ENCODE measurements at regions not wholly inside any gene's neighbourhood (a gene's known extent, or its start where the extent isn't known, plus 50 kb on each side); places are given as distances from the start of the nearest gene placed in this dataset.
"Not testable (repeated sequence)": the region's sequence is repeated elsewhere in the genome, so short reads cannot be mapped to it uniquely, and the experiment has no call there.

GRCh38 chr13:105678072-105678471 is 857.4 kb downstream of the EFNB2 start:
- TF ChIP-seq CTCF (IDR thresholded peaks at IDR 0.05; ENCODE audit: insufficient read depth, low read depth, low read length): no peak
- no peak for DNase-seq (ENCODE audit: low read depth)
- POLR2A ChIA-PET: no interaction called here
- Histone ChIP-seq H3K27me3 (ENCODE audit: control insufficient read depth, insufficient read depth, low read length) (no peaks in the 10 kb centered on the region), H3K36me3 (ENCODE audit: control insufficient read depth, insufficient read depth, low read length) (no peaks in the 10 kb centered on the region), H3K4me3 (ENCODE audit: low read depth, low read length) (no peak overlapping the region)
- CTCF ChIA-PET: no interaction called here

DNA sequence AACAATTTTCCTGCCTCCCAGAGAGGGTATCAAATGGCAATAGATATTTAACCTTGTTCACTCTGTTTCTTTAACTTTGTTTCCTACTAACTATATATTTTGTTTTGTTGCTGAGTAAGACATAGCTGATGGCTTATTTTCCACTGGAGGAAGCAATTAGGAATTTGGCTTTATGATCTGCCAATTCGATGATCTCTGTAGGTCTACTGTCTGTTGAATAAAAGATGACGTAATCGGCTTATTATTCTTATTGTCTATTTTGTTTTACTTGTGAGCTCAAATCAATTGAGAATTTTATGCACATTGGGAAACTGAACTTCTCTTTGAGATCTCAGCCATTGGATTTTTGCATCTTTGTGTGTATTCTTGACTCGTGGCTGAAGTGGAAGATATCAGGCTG is 862.6 kb downstream of the EFNB2 start:
- DNase-seq (ENCODE audit: low read depth): no peak
- CTCF ChIA-PET: no interaction called here
- TF ChIP-seq CTCF (IDR thresholded peaks at IDR 0.05; ENCODE audit: insufficient read depth, low read depth, low read length): no peak

GRCh38 chr13:105671131-105671530 is 864.3 kb downstream of the EFNB2 start:
- CTCF ChIA-PET; H3K4me3 ChIP-seq (ENCODE audit: low read depth, low read length); H3K27me3 ChIP-seq (ENCODE audit: control insufficient read depth, insufficient read depth, low read length); DNase-seq (ENCODE audit: low read depth); H3K36me3 ChIP-seq (ENCODE audit: control insufficient read depth, insufficient read depth, low read length); POLR2A ChIA-PET: not testable (repeated sequence)

More for the DNA sequence above, 862.6 kb downstream of the EFNB2 start:
- Histone ChIP-seq H3K36me3 (ENCODE audit: control insufficient read depth, insufficient read depth, low read length) (no peaks in the 10 kb centered on the region), H3K27me3 (ENCODE audit: control insufficient read depth, insufficient read depth, low read length) (no peaks in the 10 kb centered on the region), H3K4me3 (ENCODE audit: low read depth, low read length) (no peak overlapping the region)
- POLR2A ChIA-PET: no interaction called here

DNA sequence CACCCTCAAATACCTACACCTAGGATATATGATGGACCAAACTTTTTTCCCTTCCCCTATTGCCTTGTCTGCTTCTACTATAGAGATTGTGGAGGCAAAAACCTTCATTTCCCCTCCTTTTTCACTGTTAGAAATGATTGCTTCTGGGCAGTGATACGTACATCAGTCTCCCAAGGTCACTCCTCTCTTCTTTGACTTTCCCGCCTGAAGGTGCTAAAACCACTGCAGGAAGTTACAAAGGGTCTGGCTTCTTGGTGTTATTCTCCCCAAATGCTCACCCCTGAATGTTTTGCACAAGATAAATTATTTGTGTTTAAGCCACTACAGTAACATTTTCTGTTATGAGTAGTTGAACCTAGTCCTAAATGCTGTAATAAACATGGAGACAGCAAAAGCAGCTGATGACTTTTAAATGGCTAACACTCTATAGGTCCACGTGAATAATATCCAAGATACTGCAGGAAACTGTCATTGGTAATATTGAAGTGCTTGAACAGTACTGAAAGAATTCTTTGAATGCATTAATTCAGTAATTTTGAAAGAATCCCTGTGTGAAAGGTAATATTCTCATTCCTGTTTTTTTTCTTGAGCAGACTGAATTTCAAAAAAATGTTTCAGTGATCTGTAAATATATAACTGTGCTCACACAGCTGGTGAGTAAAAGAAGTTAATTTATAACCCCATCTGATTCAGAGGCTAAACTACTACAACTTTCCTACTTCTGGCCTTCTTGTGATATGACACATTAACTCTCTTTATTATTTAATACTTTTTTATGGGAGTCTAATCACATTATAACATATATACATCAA is 865.1 kb downstream of the EFNB2 start:
- no peaks in the 10 kb centered on the region for H3K36me3 ChIP-seq (ENCODE audit: control insufficient read depth, insufficient read depth, low read length)
- no peaks in the 10 kb centered on the region for H3K27me3 ChIP-seq (ENCODE audit: control insufficient read depth, insufficient read depth, low read length)
- no peak for TF ChIP-seq CTCF (IDR thresholded peaks at IDR 0.05; ENCODE audit: insufficient read depth, low read depth, low read length)
- no peak overlapping the region for H3K4me3 ChIP-seq (ENCODE audit: low read depth, low read length)
- no peak for DNase-seq (ENCODE audit: low read depth)
- CTCF ChIA-PET: no interaction called here
- POLR2A ChIA-PET: no interaction called here

DNA sequence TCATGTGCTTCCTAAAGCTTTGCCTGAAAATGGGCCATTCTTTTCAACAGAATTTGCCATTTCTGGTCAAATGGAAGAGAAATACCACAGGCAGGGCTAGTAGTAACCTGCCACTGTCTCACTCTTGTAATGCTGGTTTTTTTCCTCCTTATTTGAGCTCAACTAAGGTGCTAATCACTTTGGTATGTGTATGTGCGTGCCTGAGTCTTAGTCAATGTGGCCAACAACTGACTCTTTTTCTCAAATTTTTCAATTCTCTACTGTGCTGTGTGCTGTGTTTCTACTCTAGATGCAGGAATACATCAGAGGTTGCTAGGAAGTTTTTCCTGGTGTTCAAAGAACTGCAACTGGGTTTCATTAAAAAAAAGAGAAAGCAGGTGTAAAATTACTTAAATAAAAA is 870.2 kb downstream of the EFNB2 start:
- POLR2A ChIA-PET: no interaction called here
- TF ChIP-seq CTCF (IDR thresholded peaks at IDR 0.05; ENCODE audit: insufficient read depth, low read depth, low read length): no peak
- DNase-seq (ENCODE audit: low read depth): peak; percentile 28
- H3K36me3 ChIP-seq (ENCODE audit: control insufficient read depth, insufficient read depth, low read length): no peaks in the 10 kb centered on the region
- CTCF ChIA-PET: interaction anchor here (0.5 kb wide), 1 partner anchor 881 kb away, joined by 3 read pairs; no protein-coding TSS in a partner anchor
- no peaks in the 10 kb centered on the region for H3K27me3 ChIP-seq (ENCODE audit: control insufficient read depth, insufficient read depth, low read length)
- no peak overlapping the region for H3K4me3 ChIP-seq (ENCODE audit: low read depth, low read length)

GRCh38 chr13:105663182-105663581 is 872.3 kb downstream of the EFNB2 start:
- Histone ChIP-seq H3K4me3 (ENCODE audit: low read depth, low read length) (no peak overlapping the region), H3K36me3 (ENCODE audit: control insufficient read depth, insufficient read depth, low read length) (no peaks in the 10 kb centered on the region), H3K27me3 (ENCODE audit: control insufficient read depth, insufficient read depth, low read length) (no peaks in the 10 kb centered on the region)
- CTCF ChIA-PET: no interaction called here
- no peak for DNase-seq (ENCODE audit: low read depth)
- POLR2A ChIA-PET: no interaction called here
- TF ChIP-seq CTCF (IDR thresholded peaks at IDR 0.05; ENCODE audit: insufficient read depth, low read depth, low read length): no peak

Data from BJ (cell line).